ENCODE measurements at regions not wholly inside any gene's neighbourhood (a gene's known extent, or its start where the extent isn't known, plus 50 kb on each side); places are given as distances from the start of the nearest gene placed in this dataset.

GRCh38 chr5:81848362-81848880 lies 97.5 kb upstream of the SSBP2 start:
- H3K9me3 ChIP-seq = no peaks in the 10 kb centered on the region
- TF ChIP-seq, protein P1, sequence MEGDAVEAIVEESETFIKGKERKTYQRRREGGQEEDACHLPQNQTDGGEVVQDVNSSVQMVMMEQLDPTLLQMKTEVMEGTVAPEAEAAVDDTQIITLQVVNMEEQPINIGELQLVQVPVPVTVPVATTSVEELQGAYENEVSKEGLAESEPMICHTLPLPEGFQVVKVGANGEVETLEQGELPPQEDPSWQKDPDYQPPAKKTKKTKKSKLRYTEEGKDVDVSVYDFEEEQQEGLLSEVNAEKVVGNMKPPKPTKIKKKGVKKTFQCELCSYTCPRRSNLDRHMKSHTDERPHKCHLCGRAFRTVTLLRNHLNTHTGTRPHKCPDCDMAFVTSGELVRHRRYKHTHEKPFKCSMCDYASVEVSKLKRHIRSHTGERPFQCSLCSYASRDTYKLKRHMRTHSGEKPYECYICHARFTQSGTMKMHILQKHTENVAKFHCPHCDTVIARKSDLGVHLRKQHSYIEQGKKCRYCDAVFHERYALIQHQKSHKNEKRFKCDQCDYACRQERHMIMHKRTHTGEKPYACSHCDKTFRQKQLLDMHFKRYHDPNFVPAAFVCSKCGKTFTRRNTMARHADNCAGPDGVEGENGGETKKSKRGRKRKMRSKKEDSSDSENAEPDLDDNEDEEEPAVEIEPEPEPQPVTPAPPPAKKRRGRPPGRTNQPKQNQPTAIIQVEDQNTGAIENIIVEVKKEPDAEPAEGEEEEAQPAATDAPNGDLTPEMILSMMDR (IDR thresholded peaks at IDR 0.05) = no peak
- no peak overlapping the region for H3K27ac ChIP-seq
- H3K4me1 ChIP-seq = peaks cover 43% of the 10 kb centered on the region
- 19 to 37% (median 31%) methylated on average over 1 of the region's 1 CpG for WGBS, 3 donors
- no peaks in the 10 kb centered on the region for H3K27me3 ChIP-seq (ENCODE audit: insufficient read depth in 3 of 3, low read length in 2 of 3)
- DNase-seq (no peak), ATAC-seq (no peak)
- intact Hi-C loops (cut with DNase I) = no loop called here
- H3K4me3 ChIP-seq = no peak overlapping the region
- H3K36me3 ChIP-seq (ENCODE audit: insufficient read depth in 1 of 2, low read depth in 1 of 2) = no peaks in the 10 kb centered on the region

DNA sequence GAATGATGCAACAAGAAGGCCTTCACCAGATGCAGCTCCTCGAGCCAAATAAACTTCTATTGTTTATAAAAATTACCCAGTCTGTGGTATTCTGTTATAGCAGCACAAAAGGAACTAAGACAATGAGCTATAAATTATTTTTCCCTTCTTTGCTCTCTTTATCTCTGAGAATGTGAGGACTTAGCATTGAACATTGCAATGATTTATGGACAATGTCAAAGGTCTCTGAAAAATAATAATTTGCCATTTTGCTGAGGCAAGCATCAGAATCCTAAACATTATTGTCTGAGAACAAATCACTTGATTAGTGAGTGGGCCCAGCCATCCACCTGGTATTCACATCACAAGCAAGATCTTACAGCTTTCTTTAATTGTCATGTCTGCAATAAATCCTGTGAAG lies 95.4 kb upstream of the SSBP2 start:
- no peak overlapping the region for H3K27ac ChIP-seq
- H3K9me3 ChIP-seq = no peaks in the 10 kb centered on the region
- 33 to 65% (median 35%) methylated on average over 1 of the region's 1 CpG for WGBS, 3 donors
- no peak overlapping the region for H3K4me3 ChIP-seq
- no peak for ATAC-seq
- DNase-seq = no peak
- TF ChIP-seq, protein P1 (IDR thresholded peaks at IDR 0.05) = no peak
- H3K4me1 ChIP-seq = peaks cover 39% of the 10 kb centered on the region
- intact Hi-C loops (cut with DNase I) = no loop called here
- no peaks in the 10 kb centered on the region for H3K36me3 ChIP-seq (ENCODE audit: insufficient read depth in 1 of 2, low read depth in 1 of 2)
- H3K27me3 ChIP-seq (ENCODE audit: insufficient read depth in 3 of 3, low read length in 2 of 3) = no peaks in the 10 kb centered on the region

DNA sequence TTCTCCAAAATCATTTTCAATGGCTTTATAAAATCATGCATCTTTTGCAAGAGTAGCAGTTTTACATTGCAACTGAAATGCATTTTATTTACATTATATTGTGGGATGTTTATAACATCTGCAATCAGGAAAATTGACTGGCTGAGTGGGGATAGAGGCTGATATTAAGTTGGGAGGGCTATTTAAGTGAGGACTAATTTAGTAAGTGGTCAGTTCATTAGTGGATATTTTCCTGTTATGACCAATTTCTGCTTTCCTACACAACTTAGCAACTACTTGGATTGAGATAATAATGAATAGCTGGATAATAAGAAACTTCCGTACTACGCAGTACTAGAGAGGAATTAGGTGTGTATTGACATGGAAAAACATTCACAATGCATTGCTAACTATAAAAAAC lies 92.9 kb upstream of the SSBP2 start:
- peaks cover 15% of the 10 kb centered on the region for H3K4me1 ChIP-seq
- intact Hi-C loops (cut with DNase I) = no loop called here
- no peak overlapping the region for H3K4me3 ChIP-seq
- H3K36me3 ChIP-seq (ENCODE audit: insufficient read depth in 1 of 2, low read depth in 1 of 2) = no peaks in the 10 kb centered on the region
- WGBS, 3 donors = 90 to 97% (median 95%) methylated on average over 2 of the region's 2 CpGs
- TF ChIP-seq, protein P1 (IDR thresholded peaks at IDR 0.05) = no peak
- no peak overlapping the region for H3K27ac ChIP-seq
- ATAC-seq (no peak), DNase-seq (no peak)
- no peaks in the 10 kb centered on the region for H3K27me3 ChIP-seq (ENCODE audit: insufficient read depth in 3 of 3, low read length in 2 of 3)
- no peaks in the 10 kb centered on the region for H3K9me3 ChIP-seq

GRCh38 chr5:81842795-81843398 lies 92.0 kb upstream of the SSBP2 start:
- H3K9me3 ChIP-seq = no peaks in the 10 kb centered on the region
- DNase-seq (no peak), ATAC-seq (peak; percentile 62 to 91 (median 80))
- H3K27ac ChIP-seq = peak overlapping the region; percentile 39
- H3K4me3 ChIP-seq = no peak overlapping the region
- TF ChIP-seq, protein P1 (IDR thresholded peaks at IDR 0.05) = no peak
- peaks cover 9% of the 10 kb centered on the region for H3K4me1 ChIP-seq
- WGBS, 3 donors = 43 to 58% (median 44%) methylated on average over 6 of the region's 6 CpGs
- intact Hi-C loops (cut with DNase I) = no loop called here
- H3K27me3 ChIP-seq (ENCODE audit: insufficient read depth in 3 of 3, low read length in 2 of 3) = no peaks in the 10 kb centered on the region
- no peaks in the 10 kb centered on the region for H3K36me3 ChIP-seq (ENCODE audit: insufficient read depth in 1 of 2, low read depth in 1 of 2)

GRCh38 chr5:81839034-81839433 lies 88.1 kb upstream of the SSBP2 start:
- intact Hi-C loops (cut with DNase I) = no loop called here
- 76 to 79% (median 78%) methylated on average over 3 of the region's 3 CpGs for WGBS, 3 donors
- TF ChIP-seq, protein P1 (IDR thresholded peaks at IDR 0.05) = no peak

More at GRCh38 chr5:81839034-81839433, 88.1 kb upstream of the SSBP2 start:
- Histone ChIP-seq H3K27ac (no peak overlapping the region), H3K4me3 (no peak overlapping the region), H3K9me3 (no peaks in the 10 kb centered on the region), H3K27me3 (ENCODE audit: insufficient read depth in 3 of 3, low read length in 2 of 3) (no peaks in the 10 kb centered on the region), H3K4me1 (peaks cover 14% of the 10 kb centered on the region), H3K36me3 (ENCODE audit: insufficient read depth in 1 of 2, low read depth in 1 of 2) (no peaks in the 10 kb centered on the region)
- DNase-seq (no peak), ATAC-seq (no peak)
